Small intestine (tissue), 7 donors: ENCODE measurements at regions not wholly inside any gene's neighbourhood (a gene's known extent, or its start where the extent isn't known, plus 50 kb on each side); places are given as distances from the start of the nearest gene placed in this dataset.

Source experiments
- DNase-seq, 2 donors: peaks; one replicate each; pipeline versions ENCODE4 v3.0.0 to v3.0.0-alpha.2; 2013
- FAIRE-seq: peaks from 2 replicates; lab custom pipeline; 2012; peaks lifted over from hg19 to GRCh38; lab: Jason Lieb, UNC
- H3K27ac ChIP-seq, 3 donors: one replicate each; pipeline ENCODE4 v1.5.1; 2013; ENCODE audit warnings: low read length in 2 of 3, mild to moderate bottlenecking in 2 of 3, control low read depth in 1 of 3, inconsistent platforms in 1 of 3, low read depth in 1 of 3, moderate library complexity in 1 of 3
- H3K27me3 ChIP-seq, 3 donors: one replicate each; pipeline ENCODE4 v1.6.1; 2013; ENCODE audit warnings: low read length in 3 of 3, inconsistent platforms in 1 of 3; ENCODE audit not compliant: control insufficient read depth in 3 of 3, insufficient read depth in 3 of 3
- H3K36me3 ChIP-seq, 3 donors: one replicate each; pipeline ENCODE4 v1.6.1; 2013; ENCODE audit warnings: low read length in 3 of 3, inconsistent platforms in 1 of 3, low read depth in 1 of 3, mild to moderate bottlenecking in 1 of 3, moderate library complexity in 1 of 3; ENCODE audit not compliant: control insufficient read depth in 3 of 3, insufficient read depth in 2 of 3
- H3K4me1 ChIP-seq, 3 donors: one replicate each; pipeline ENCODE4 v1.6.1; 2013; ENCODE audit warnings: low read length in 2 of 3, inconsistent platforms in 1 of 3, low read depth in 1 of 3, mild to moderate bottlenecking in 1 of 3, moderate library complexity in 1 of 3; ENCODE audit not compliant: control insufficient read depth in 3 of 3, insufficient read depth in 2 of 3
- H3K4me3 ChIP-seq, 3 donors: one replicate each; pipeline ENCODE4 v1.5.1; 2013; ENCODE audit warnings: low read length in 3 of 3, control low read depth in 1 of 3, inconsistent platforms in 1 of 3, low read depth in 1 of 3, mild to moderate bottlenecking in 1 of 3, moderate library complexity in 1 of 3
- H3K9me3 ChIP-seq, 2 donors: one replicate each; pipeline ENCODE4 v1.6.1; 2013; ENCODE audit warnings: low read depth in 1 of 2, low read length in 1 of 2; ENCODE audit not compliant: control insufficient read depth in 2 of 2, insufficient read depth in 1 of 2
- WGBS, 3 donors: extraction: QIAGEN DNeasy Blood & Tissue Kit; methylation state at CpG; one replicate each; pipeline ENCODE4 v1.1.7; 2013; 5-methylcytosine and 5-hydroxymethylcytosine counted together
- donor health status: healthy with polysubstance abuse.
- donor health status: control.
- donor health status: control.
- donor health status: Bipolar disorder and iron deficiency.
- donor health status: healthy.

GRCh38 chr19:28224441-28224840 is 988.5 kb downstream of the UQCRFS1 start:
- Histone ChIP-seq H3K36me3 (no peaks in the 10 kb centered on the region), H3K27me3 (no peaks in the 10 kb centered on the region), H3K27ac (no peak overlapping the region), H3K9me3 (no peaks in the 10 kb centered on the region), H3K4me3 (no peak overlapping the region), H3K4me1 (no peaks in the 10 kb centered on the region)
- FAIRE-seq (no peak), DNase-seq (no peak)
- WGBS, 3 donors = 87 to 90% (median 89%) methylated on average over 10 of the region's 10 CpGs

- no peaks in the 10 kb centered on the region for H3K27me3 ChIP-seq
- 55 to 74% (median 68%) methylated on average over 3 of the region's 3 CpGs for WGBS, 3 donors
- H3K4me1 ChIP-seq = no peaks in the 10 kb centered on the region
- FAIRE-seq = no peak
- H3K9me3 ChIP-seq = no peaks in the 10 kb centered on the region
- no peaks in the 10 kb centered on the region for H3K36me3 ChIP-seq
- no peak overlapping the region for H3K4me3 ChIP-seq
- DNase-seq = no peak
- no peak overlapping the region for H3K27ac ChIP-seq
Observed at GRCh38 chr19:28221736-28222135, 991.2 kb downstream of the UQCRFS1 start.

GRCh38 chr19:28218728-28219127 is 994.2 kb downstream of the UQCRFS1 start:
- WGBS, 3 donors = 28 to 52% (median 33%) methylated on average over 5 of the region's 5 CpGs
- no peaks in the 10 kb centered on the region for H3K36me3 ChIP-seq
- no peaks in the 10 kb centered on the region for H3K4me1 ChIP-seq
- no peak overlapping the region for H3K4me3 ChIP-seq
- DNase-seq = no peak
- no peak overlapping the region for H3K27ac ChIP-seq
- peaks cover 0 to 1% of the 10 kb centered on the region in 2 donors for H3K9me3 ChIP-seq
- FAIRE-seq = no peak
- H3K27me3 ChIP-seq = no peaks in the 10 kb centered on the region

GRCh38 chr19:28217022-28217421 is 995.9 kb downstream of the UQCRFS1 start:
- Histone ChIP-seq H3K9me3 (peaks cover 0 to 1% of the 10 kb centered on the region in 2 donors), H3K4me3 (no peak overlapping the region), H3K27me3 (no peaks in the 10 kb centered on the region), H3K4me1 (no peaks in the 10 kb centered on the region), H3K36me3 (no peaks in the 10 kb centered on the region), H3K27ac (no peak overlapping the region)
- WGBS, 3 donors = 24 to 34% (median 33%) methylated on average over 1 of the region's 1 CpG
- FAIRE-seq = no peak
- DNase-seq = peak in 1 of 2 donors; percentile 2

GRCh38 chr19:28213470-28214082 is 999.4 kb downstream of the UQCRFS1 start:
- H3K27ac ChIP-seq = no peak overlapping the region
- no peaks in the 10 kb centered on the region for H3K27me3 ChIP-seq
- no peak for DNase-seq
- no peak for FAIRE-seq
- H3K4me1 ChIP-seq = no peaks in the 10 kb centered on the region
- no peaks in the 10 kb centered on the region for H3K36me3 ChIP-seq
- no peak overlapping the region for H3K4me3 ChIP-seq
- 58 to 62% (median 59%) methylated on average over 6 of the region's 6 CpGs for WGBS, 3 donors
- peaks cover 0 to 5% of the 10 kb centered on the region in 2 donors for H3K9me3 ChIP-seq

- Histone ChIP-seq H3K36me3 (no peaks in the 10 kb centered on the region), H3K9me3 (peaks cover 0 to 5% of the 10 kb centered on the region in 2 donors), H3K27ac (no peak overlapping the region), H3K4me3 (no peak overlapping the region), H3K27me3 (no peaks in the 10 kb centered on the region), H3K4me1 (no peaks in the 10 kb centered on the region)
- DNase-seq = no peak
- WGBS, 3 donors = 61 to 68% (median 62%) methylated on average over 2 of the region's 2 CpGs
- no peak for FAIRE-seq
Observed at GRCh38 chr19:28210886-28211285, 1002.1 kb downstream of the UQCRFS1 start.

- Histone ChIP-seq H3K36me3 (no peaks in the 10 kb centered on the region), H3K27ac (no peak overlapping the region), H3K27me3 (no peaks in the 10 kb centered on the region), H3K4me3 (no peak overlapping the region), H3K9me3 (peaks cover 0 to 4% of the 10 kb centered on the region in 2 donors), H3K4me1 (no peaks in the 10 kb centered on the region)
- DNase-seq (no peak), FAIRE-seq (no peak)
- 68 to 85% (median 78%) methylated on average over 10 of the region's 10 CpGs for WGBS, 3 donors
Observed at GRCh38 chr19:28208745-28209144, 1004.2 kb downstream of the UQCRFS1 start.

GRCh38 chr19:28207244-28207643 is 1005.7 kb downstream of the UQCRFS1 start:
- no peaks in the 10 kb centered on the region for H3K27me3 ChIP-seq
- no peak overlapping the region for H3K27ac ChIP-seq
- H3K9me3 ChIP-seq = peaks cover 0 to 4% of the 10 kb centered on the region in 2 donors
- FAIRE-seq = no peak
- H3K36me3 ChIP-seq = no peaks in the 10 kb centered on the region
- no peak overlapping the region for H3K4me3 ChIP-seq
- DNase-seq = no peak
- H3K4me1 ChIP-seq = no peaks in the 10 kb centered on the region
- WGBS, 3 donors = 82 to 87% (median 83%) methylated on average over 7 of the region's 7 CpGs

- 88 to 94% (median 93%) methylated on average over 5 of the region's 5 CpGs for WGBS, 3 donors
Observed at GRCh38 chr19:28201462-28201943, 1011.4 kb downstream of the UQCRFS1 start.

More at GRCh38 chr19:28201462-28201943, 1011.4 kb downstream of the UQCRFS1 start:
- FAIRE-seq = no peak
- no peaks in the 10 kb centered on the region for H3K36me3 ChIP-seq
- H3K4me1 ChIP-seq = no peaks in the 10 kb centered on the region
- H3K9me3 ChIP-seq = no peaks in the 10 kb centered on the region
- no peak overlapping the region for H3K27ac ChIP-seq
- H3K27me3 ChIP-seq = no peaks in the 10 kb centered on the region
- no peak for DNase-seq
- H3K4me3 ChIP-seq = no peak overlapping the region
